Sigmoid colon (tissue), 4 donors: ENCODE measurements at regions not wholly inside any gene's neighbourhood (a gene's known extent, or its start where the extent isn't known, plus 50 kb on each side); places are given as distances from the start of the nearest gene placed in this dataset.

Experiments used
- EP300 ChIP-seq, 4 donors: sonication (generic); formaldehyde crosslinking; IDR thresholded peaks; one replicate each; pipeline ENCODE4 v1.6.1; 2017; ENCODE audit warnings: antibody characterized with exemption in 4 of 4
- TF ChIP-seq, protein P1 (sequence below), 4 experiments: fragments of 450-650 bp in 3 of 4; fragments of 200-600 bp in 1 of 4; IDR thresholded peaks; one replicate each; pipeline ENCODE4 v1.5.1; 2016 to 2019; ENCODE audit warnings: antibody characterized with exemption in 4 of 4, mild to moderate bottlenecking in 3 of 4, moderate library complexity in 2 of 4

DNA sequence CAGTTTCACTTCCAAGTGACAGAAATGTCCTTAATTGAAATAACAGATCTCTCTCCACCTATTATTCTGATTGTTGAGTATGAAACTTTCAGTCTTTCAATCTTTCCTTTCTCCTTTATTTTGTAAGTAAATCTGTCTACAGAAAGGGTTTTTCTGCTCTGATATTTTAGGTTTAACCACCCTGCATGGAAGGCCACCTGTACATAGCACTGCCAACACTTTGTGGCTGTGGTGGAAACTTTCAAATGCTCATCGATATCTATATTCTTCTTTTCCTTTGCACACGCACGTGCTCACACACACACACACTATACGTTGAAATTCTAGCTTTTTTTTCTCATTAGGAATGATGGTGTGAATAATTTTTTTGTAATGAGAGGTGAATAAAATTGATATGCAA is 1179.3 kb downstream of the KCNT2 start:
- TF ChIP-seq, protein P1, sequence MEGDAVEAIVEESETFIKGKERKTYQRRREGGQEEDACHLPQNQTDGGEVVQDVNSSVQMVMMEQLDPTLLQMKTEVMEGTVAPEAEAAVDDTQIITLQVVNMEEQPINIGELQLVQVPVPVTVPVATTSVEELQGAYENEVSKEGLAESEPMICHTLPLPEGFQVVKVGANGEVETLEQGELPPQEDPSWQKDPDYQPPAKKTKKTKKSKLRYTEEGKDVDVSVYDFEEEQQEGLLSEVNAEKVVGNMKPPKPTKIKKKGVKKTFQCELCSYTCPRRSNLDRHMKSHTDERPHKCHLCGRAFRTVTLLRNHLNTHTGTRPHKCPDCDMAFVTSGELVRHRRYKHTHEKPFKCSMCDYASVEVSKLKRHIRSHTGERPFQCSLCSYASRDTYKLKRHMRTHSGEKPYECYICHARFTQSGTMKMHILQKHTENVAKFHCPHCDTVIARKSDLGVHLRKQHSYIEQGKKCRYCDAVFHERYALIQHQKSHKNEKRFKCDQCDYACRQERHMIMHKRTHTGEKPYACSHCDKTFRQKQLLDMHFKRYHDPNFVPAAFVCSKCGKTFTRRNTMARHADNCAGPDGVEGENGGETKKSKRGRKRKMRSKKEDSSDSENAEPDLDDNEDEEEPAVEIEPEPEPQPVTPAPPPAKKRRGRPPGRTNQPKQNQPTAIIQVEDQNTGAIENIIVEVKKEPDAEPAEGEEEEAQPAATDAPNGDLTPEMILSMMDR (IDR thresholded peaks at IDR 0.05), result no peak
- no peak for TF ChIP-seq EP300 (IDR thresholded peaks at IDR 0.05)
